Astrocyte of the cerebellum (primary cell): ENCODE measurements at regions not wholly inside any gene's neighbourhood (a gene's known extent, or its start where the extent isn't known, plus 50 kb on each side); places are given as distances from the start of the nearest gene placed in this dataset.

Experiments used
- DNase-seq: peaks from one replicate; pipeline ENCODE4 v3.0.0-alpha.2; 2011; ENCODE audit warnings: low read depth
- H3K4me3 ChIP-seq: 2 replicates; pipeline ENCODE4 v1.5.1; 2011; ENCODE audit warnings: mild to moderate bottlenecking, low read depth, low read length, moderate library complexity
- in situ Hi-C: cut with HindIII; loops from 2 replicates; pipeline ENCODE4 v1.10.0; 2017; ENCODE audit warnings: low sequenced_read_pairs
- TF ChIP-seq, protein P1 (sequence below): IDR thresholded peaks from 2 replicates; pipeline ENCODE4 v1.5.1; 2012; ENCODE audit warnings: low read length, low read depth, moderate library complexity, mild to moderate bottlenecking; ENCODE audit errors: missing control alignments

DNA sequence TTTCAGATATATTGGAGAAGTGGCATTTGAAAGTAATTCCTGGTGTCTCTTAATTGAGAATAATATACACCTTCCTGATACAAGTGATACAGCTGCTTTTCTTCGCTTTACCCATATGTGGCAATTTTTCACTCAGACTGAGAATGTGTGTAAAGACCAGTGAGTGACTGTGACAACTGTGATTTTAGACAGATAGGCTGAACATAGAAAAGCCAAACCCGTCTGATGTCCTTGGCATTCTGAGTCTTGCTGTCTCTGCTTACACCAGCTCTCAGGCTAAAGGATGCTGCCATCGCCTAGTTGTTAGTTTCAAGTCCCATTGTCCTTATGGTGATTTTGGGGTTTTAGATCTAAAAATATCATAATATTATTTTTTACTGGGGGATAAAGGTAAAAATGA is 492.6 kb downstream of the RFC3 start:
- TF ChIP-seq, protein P1, sequence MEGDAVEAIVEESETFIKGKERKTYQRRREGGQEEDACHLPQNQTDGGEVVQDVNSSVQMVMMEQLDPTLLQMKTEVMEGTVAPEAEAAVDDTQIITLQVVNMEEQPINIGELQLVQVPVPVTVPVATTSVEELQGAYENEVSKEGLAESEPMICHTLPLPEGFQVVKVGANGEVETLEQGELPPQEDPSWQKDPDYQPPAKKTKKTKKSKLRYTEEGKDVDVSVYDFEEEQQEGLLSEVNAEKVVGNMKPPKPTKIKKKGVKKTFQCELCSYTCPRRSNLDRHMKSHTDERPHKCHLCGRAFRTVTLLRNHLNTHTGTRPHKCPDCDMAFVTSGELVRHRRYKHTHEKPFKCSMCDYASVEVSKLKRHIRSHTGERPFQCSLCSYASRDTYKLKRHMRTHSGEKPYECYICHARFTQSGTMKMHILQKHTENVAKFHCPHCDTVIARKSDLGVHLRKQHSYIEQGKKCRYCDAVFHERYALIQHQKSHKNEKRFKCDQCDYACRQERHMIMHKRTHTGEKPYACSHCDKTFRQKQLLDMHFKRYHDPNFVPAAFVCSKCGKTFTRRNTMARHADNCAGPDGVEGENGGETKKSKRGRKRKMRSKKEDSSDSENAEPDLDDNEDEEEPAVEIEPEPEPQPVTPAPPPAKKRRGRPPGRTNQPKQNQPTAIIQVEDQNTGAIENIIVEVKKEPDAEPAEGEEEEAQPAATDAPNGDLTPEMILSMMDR: no peak
- in situ Hi-C loops: no loop called here
- H3K4me3 ChIP-seq: no peak overlapping the region
- DNase-seq: no peak

DNA sequence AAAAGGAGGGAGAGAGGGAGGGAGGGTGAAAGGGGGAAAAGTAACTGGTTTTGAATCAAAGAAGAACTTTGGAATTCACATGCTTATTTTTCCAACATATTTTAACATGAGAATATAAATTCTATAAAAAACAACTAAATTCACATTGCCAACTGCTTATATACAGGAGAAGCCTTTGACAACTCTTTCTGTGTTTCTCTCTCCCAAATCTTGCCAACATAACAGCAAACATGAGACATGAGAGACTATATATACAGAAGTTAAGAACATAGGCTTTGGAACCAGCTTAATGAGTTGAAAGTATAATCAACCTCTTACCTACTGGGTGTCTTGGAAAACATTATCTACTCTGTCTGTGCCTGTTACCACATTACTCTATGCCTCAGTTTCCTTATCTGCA is 493.3 kb downstream of the RFC3 start:
- H3K4me3 ChIP-seq: no peak overlapping the region
- DNase-seq: no peak
- in situ Hi-C loops: no loop called here
- TF ChIP-seq, protein P1: no peak

DNA sequence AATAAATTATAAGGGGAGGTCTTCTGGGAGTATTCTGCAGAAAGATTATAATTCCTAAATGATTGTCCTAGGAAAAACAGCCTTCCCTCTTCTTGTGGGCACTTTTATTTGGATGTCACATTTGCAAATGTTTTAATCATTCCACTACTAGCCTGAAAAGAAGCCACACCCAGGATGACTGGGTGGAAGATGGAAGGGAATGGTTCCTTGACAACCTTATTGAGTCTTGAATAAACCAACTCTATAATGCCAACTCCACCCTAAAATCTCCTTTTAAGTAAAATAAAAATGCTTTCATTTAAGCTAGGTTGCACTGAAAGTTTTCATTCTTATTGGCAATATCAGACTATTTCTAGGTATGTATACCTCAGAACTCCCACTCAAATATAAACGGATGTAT is 494.6 kb downstream of the RFC3 start:
- in situ Hi-C loops: no loop called here
- H3K4me3 ChIP-seq: no peak overlapping the region
- TF ChIP-seq, protein P1: no peak
- no peak for DNase-seq

DNA sequence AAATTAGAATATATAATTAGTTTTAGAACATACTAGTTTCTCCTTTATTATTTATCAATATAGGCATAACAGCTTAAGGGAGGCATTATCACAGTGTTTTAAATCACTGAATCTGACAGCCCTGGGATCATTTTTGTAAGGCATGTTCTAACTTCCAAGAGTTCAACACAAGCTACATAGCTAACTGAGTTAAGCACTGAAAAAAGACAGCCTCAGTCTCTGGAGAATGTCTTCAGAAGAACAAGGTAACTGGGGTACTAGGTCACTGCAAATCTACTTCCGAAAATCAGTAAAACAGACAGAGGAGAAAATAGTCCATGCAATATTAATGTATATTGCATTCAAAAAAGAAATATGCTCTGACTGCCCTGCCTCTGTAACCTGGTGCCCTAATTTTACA is 502.1 kb downstream of the RFC3 start:
- in situ Hi-C loops: no loop called here
- TF ChIP-seq, protein P1: no peak
- no peak overlapping the region for H3K4me3 ChIP-seq
- DNase-seq: no peak

DNA sequence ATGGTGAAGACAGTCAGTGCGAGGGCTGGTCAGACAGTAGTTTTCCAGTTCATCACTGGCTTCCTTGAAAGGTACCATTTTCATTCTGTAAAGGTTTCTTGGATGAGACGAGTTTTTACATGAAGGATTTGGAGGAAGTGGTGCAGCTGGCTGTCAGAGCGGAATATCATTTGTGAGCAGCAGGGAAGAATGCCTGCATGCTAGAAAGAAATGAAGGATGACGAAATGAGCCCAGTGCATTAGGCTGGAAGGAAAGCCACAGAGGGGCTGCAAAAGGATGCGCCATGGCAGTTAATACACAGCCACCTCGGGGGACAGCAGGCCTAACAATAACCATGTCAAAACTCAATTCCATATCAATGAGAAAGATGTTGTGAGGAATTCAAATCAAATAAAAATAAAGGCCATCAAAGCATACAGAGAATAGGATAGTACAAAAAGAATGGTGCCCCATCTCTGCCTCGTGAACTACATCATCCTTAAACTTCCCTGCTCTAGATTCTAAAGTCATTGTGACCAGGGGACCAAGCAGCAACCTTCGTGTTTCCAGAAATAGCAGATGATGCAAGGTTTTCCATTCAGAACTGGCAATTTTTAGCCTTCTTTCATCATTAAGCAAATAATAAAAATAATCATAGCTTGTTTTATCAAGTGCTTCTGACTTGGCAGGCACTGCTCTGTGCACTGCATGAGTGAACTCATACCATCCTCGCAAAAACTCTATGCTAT is 504.2 kb downstream of the RFC3 start:
- TF ChIP-seq, protein P1: no peak
- in situ Hi-C loops: no loop called here

DNA sequence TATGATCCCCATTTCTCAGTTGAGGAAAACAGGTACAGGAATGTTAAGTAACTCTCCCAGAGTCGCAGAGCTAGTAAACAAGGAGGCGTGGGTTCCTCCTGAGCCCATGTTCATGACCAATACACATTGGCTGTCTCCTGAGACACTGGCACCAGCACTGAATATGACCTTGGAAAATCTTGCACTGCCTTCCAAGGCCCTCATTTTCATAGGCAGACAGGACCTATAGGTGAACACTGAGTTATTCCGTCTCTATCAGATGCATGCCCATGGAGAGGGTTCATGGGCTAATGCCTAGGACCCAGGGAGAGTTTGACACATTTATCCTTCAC is 504.8 kb downstream of the RFC3 start:
- in situ Hi-C loops: no loop called here
- DNase-seq: no peak
- TF ChIP-seq, protein P1: no peak
- no peak overlapping the region for H3K4me3 ChIP-seq

More for the DNA sequence above, 504.2 kb downstream of the RFC3 start:
- no peak overlapping the region for H3K4me3 ChIP-seq
- DNase-seq: no peak
